WERI-Rb-1 (cell line): ENCODE measurements at regions not wholly inside any gene's neighbourhood (a gene's known extent, or its start where the extent isn't known, plus 50 kb on each side); places are given as distances from the start of the nearest gene placed in this dataset.

Source experiments
- DNase-seq: peaks from one replicate; pipeline ENCODE4 v3.0.0-alpha.2; 2020
- H3K27ac ChIP-seq: fragments of 250-450 bp; sonication (Bioruptor Pico); 2 replicates; pipeline ENCODE4 v1.5.1; 2020; ENCODE audit warnings: mild to moderate bottlenecking, moderate library complexity
- H3K27me3 ChIP-seq: fragments of 250-450 bp; sonication (Bioruptor Pico); 2 replicates; pipeline ENCODE4 v1.5.1; 2021; ENCODE audit warnings: mild to moderate bottlenecking, low read depth, moderate library complexity; ENCODE audit not compliant: insufficient read depth, severe bottlenecking
- H3K36me3 ChIP-seq: fragments of 250-450 bp; sonication (Bioruptor Pico); 2 replicates; pipeline ENCODE4 v1.5.1; 2020; ENCODE audit warnings: mild to moderate bottlenecking, moderate library complexity
- H3K4me3 ChIP-seq: 2 replicates; pipeline ENCODE4 v1.5.1; 2011; ENCODE audit warnings: low read depth, mild to moderate bottlenecking, control low read depth, low read length
- H3K9me3 ChIP-seq: fragments of 250-450 bp; sonication (Bioruptor Pico); 2 replicates; pipeline ENCODE4 v1.5.1; 2021; ENCODE audit warnings: mild to moderate bottlenecking, moderate library complexity; ENCODE audit not compliant: severe bottlenecking
- TF ChIP-seq, protein P1 (sequence below): IDR thresholded peaks from 2 replicates; pipeline ENCODE4 v1.5.1; 2011; ENCODE audit warnings: low read depth, mild to moderate bottlenecking, control low read depth, inconsistent platforms, low read length

DNA sequence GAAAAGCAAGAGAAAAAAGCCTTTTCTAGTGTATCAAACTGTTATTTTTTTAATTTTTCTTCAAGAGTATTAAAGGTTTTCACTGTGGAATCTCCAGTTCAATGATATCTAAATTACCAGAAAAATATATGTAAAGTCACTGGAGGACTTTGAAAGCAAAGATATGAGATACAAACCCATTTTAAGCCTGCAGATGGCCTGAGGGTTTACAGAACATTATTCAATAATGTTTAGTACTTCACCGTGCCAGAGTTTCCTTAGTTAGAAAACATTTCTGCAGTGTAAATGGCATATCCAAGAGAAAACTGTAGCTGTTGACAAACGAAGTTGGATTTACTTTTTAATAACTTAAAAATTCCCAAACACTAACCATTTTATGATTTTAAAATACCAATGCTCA lies 529.4 kb upstream of the AGTR1 start:
- TF ChIP-seq, protein P1, sequence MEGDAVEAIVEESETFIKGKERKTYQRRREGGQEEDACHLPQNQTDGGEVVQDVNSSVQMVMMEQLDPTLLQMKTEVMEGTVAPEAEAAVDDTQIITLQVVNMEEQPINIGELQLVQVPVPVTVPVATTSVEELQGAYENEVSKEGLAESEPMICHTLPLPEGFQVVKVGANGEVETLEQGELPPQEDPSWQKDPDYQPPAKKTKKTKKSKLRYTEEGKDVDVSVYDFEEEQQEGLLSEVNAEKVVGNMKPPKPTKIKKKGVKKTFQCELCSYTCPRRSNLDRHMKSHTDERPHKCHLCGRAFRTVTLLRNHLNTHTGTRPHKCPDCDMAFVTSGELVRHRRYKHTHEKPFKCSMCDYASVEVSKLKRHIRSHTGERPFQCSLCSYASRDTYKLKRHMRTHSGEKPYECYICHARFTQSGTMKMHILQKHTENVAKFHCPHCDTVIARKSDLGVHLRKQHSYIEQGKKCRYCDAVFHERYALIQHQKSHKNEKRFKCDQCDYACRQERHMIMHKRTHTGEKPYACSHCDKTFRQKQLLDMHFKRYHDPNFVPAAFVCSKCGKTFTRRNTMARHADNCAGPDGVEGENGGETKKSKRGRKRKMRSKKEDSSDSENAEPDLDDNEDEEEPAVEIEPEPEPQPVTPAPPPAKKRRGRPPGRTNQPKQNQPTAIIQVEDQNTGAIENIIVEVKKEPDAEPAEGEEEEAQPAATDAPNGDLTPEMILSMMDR, result no peak
- DNase-seq, result no peak
- no peak overlapping the region for H3K27ac ChIP-seq
- H3K27me3 ChIP-seq, result no peaks in the 10 kb centered on the region
- no peak overlapping the region for H3K4me3 ChIP-seq
- H3K36me3 ChIP-seq, result no peaks in the 10 kb centered on the region
- H3K9me3 ChIP-seq, result no peaks in the 10 kb centered on the region

DNA sequence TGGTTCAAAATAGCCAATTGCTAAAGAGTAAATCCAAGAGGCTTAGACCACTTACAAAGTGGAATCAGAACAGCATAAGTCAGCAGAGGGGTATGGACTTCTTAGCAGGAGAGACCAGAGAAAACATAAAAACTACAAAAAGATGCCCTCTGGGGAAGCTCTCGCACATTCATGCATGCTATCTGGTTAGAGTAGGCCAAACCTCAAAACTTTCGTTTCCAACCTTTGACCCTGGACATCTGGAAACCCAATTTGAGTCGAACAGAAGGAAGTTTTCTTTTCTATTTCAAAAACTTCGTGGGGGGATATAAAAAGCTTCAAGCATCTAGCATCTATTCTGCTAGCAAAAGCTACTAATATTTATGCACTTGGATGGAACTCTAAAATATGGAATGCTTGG lies 523.9 kb upstream of the AGTR1 start:
- no peak for DNase-seq
- no peak overlapping the region for H3K4me3 ChIP-seq
- H3K27ac ChIP-seq, result no peak overlapping the region
- no peaks in the 10 kb centered on the region for H3K36me3 ChIP-seq
- H3K9me3 ChIP-seq, result no peaks in the 10 kb centered on the region
- no peaks in the 10 kb centered on the region for H3K27me3 ChIP-seq
- TF ChIP-seq, protein P1, result no peak

GRCh38 chr3:148175214-148175613 lies 522.5 kb upstream of the AGTR1 start:
- DNase-seq, result no peak
- no peaks in the 10 kb centered on the region for H3K9me3 ChIP-seq
- no peak overlapping the region for H3K27ac ChIP-seq
- TF ChIP-seq, protein P1, result no peak
- no peaks in the 10 kb centered on the region for H3K27me3 ChIP-seq
- H3K4me3 ChIP-seq, result no peak overlapping the region
- no peaks in the 10 kb centered on the region for H3K36me3 ChIP-seq

DNA sequence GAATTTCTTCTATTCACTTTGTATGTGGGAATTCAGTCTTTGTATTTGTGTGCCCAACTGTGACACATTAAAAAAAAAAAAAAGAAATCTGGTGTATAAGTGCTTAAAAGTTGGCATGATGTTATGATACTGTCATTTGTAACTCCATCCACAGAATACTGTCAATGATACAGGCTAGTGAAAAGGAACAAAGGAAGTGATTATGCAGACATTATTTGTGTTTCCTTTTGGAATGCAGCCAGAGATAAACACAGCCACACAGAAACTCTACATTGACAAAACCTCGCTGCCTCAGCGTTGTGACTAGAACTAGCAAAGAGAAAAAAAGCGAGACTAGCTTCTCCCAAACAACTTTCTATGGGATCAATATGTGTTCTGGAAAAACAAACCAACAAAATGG lies 519.2 kb upstream of the AGTR1 start:
- TF ChIP-seq, protein P1, result no peak
- no peaks in the 10 kb centered on the region for H3K27me3 ChIP-seq
- no peaks in the 10 kb centered on the region for H3K9me3 ChIP-seq
- no peak for DNase-seq
- no peak overlapping the region for H3K27ac ChIP-seq
- no peaks in the 10 kb centered on the region for H3K36me3 ChIP-seq
- no peak overlapping the region for H3K4me3 ChIP-seq

GRCh38 chr3:148184798-148185197 lies 512.9 kb upstream of the AGTR1 start:
- DNase-seq, result no peak
- Histone ChIP-seq H3K4me3 (no peak overlapping the region), H3K9me3 (no peaks in the 10 kb centered on the region), H3K27me3 (no peaks in the 10 kb centered on the region), H3K27ac (no peak overlapping the region), H3K36me3 (no peaks in the 10 kb centered on the region)
- TF ChIP-seq, protein P1, result no peak

DNA sequence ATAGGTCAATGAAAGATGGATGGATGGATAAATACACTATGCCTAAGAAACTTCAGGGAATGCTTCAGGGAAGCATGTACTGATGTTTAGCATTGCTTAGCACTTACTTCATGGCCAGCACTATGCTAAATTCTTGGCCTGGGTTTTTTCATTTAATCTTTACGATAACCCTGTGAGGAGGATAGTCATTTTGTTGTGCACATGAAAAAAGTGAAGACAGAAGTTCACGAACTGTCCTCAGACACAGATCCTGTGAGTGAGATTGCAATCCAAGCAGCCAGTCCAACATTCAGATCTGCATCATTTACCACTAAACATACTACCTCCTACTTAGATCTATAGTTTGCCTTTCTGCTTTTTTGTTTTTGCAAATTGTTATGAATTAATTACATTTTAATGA lies 510.8 kb upstream of the AGTR1 start:
- H3K36me3 ChIP-seq, result no peaks in the 10 kb centered on the region
- no peak overlapping the region for H3K4me3 ChIP-seq
- DNase-seq, result no peak
- H3K27ac ChIP-seq, result no peak overlapping the region
- TF ChIP-seq, protein P1, result no peak
- no peaks in the 10 kb centered on the region for H3K27me3 ChIP-seq
- H3K9me3 ChIP-seq, result no peaks in the 10 kb centered on the region
